GM19467 (cell line): ENCODE measurements at regions not wholly inside any gene's neighbourhood (a gene's known extent, or its start where the extent isn't known, plus 50 kb on each side); places are given as distances from the start of the nearest gene placed in this dataset.
"Not testable (repeated sequence)": the region's sequence is repeated elsewhere in the genome, so short reads cannot be mapped to it uniquely, and the experiment has no call there.

Source experiments
- ATAC-seq: cut with Tn5 transposase; IDR thresholded peaks from one replicate; pipeline ENCODE4 v1.9.1; 2021; ENCODE audit warnings: mild to moderate bottlenecking, moderate library complexity; ENCODE audit not compliant: unreplicated experiment

DNA sequence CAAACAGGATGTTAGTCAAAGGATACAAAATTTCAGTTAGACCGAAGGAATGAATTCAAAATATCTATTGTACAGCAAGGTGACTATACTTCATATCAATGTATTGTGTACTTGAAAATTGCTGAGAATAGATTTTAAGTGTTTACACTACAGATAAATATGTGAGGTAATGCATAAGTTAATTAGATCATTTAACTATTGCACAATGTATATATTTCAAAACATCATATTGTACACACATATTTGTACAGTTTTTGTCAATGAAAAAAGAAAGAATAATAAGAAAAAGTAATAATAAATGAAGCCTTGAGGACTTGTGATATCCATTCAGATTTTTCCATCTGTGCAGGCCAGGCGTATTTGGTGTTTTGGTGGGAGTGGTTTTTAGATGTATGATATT lies 367.4 kb upstream of the SNX7 start:
- ATAC-seq = no peak

DNA sequence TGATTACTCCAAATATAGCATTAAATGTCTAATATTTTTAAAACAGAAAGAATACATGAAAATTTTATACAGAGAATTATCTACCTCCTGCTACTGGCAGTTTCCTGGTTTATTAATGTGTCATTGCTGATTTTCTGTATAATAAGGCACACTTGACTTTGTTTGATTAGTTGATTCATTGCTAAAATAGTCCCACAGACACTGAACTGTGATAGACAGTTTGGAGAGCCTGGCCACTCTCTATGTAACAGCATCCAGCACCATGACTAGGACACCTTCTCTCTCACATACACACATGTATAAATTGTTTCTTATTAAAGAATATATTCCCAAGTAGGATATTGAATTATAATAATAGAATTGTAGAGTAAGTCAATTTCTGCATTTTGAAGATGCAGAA lies 368.5 kb upstream of the SNX7 start:
- ATAC-seq = no peak

DNA sequence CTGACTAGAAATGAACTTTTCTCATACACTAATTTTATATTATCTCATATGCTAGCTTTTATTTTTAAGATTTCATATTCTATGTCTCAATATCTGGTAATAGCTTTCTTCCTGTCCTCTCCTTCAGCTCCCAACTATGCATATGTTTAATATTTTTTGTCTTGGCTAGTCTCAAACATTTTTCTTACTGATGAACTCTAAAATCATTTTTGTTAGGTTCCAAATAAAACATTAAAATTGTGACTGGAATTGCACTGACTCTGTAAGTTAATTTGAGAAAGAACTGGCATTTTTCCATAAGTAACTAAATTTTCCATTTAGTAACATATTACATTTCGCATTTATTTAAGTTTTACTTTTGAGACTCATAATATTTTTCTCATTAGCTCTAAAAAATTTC lies 368.5 kb upstream of the DPYD start:
- ATAC-seq = no peak

DNA sequence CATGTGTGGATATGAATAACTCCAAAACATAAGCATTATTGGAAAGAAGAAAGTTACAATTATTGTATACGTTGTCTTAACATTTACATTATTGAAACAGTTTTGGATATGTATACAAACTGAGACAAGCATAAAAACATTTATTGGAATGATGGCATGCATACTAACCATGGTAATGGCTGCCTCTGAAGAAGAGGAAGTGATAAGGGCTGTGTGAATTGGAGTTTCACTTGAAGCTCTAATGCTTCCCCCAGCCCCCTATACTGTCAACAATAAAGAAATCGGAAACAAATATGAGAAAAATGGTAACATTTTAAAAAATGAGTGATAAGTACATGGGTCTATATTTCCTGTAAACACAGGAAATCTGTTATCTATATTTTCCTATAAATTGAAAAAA lies 367.7 kb upstream of the DPYD start:
- no peak for ATAC-seq

DNA sequence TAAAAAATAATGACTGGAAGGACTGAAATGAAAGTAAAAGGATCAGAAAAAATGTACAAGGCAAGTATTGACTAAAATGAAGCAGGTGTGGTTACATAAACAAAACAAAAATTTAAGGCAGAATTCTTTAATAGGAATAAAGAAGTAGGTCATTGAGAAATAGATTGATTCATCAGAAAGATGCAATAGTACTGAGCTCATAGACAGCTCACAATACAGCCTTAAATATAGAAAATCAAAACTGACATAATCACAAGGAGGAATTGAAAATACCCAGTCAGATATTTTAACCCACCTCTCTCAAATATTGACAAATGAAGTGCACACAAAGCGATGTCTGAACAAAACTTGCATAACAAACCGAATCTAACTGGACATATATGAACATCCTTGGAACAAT lies 366.8 kb upstream of the DPYD start:
- ATAC-seq = no peak

DNA sequence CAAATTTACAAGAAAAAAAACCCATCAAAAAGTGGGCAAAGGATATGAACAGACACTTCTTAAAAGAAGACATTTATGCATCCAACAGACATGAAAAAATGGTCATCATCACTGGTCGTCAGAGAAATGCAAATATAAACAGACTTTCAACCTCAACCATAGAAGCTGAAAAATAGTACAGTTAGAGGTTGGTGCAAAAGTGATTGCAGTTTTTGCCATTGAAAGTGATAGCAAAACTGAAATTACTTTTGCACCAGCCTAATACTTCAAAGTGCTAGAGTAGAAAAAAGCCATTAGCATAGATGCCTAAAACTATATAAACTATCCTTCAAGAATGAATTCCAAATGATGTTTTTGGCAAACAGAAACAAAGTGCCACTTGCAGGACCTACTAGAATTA lies 365.8 kb upstream of the DPYD start:
- ATAC-seq = no peak

DNA sequence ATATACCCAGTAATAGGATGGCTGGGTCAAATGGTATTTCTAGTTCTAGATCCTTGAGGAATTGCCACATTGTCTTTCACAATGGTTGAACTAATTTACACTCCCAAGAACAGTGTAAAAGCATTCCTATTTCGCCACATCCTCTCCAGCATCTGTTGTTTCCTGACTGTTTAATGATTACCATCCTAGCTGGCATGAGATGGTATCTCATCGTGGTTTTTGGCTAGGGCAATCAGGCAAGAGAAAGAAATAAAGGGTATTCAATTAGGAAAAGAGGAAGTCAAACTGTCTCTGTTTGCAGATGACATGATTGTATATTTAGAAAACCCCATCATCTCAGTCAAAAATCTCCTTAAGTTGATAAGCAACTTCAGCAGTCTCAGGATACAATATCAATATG lies 364.5 kb upstream of the DPYD start:
- not testable (repeated sequence) for ATAC-seq

DNA sequence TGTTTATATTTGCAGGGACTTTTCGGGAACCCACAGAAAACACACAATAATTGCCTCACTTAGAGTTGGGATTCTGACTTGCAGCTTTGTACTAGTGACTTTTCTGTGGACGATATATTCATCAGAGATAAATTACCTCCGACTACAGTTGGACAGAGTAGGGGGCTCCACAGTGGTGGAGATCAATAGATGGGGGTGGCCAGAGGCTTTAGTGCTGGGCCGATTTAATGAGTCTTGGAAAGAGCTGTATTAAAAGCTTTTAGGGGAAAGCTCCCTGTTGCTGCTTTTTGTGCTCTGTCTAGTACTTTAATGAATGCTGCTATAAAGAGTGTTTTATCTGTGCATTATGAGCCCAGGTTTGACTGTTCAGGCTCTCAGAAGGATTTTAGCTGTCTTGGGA lies 359.2 kb upstream of the DPYD start:
- ATAC-seq = no peak

DNA sequence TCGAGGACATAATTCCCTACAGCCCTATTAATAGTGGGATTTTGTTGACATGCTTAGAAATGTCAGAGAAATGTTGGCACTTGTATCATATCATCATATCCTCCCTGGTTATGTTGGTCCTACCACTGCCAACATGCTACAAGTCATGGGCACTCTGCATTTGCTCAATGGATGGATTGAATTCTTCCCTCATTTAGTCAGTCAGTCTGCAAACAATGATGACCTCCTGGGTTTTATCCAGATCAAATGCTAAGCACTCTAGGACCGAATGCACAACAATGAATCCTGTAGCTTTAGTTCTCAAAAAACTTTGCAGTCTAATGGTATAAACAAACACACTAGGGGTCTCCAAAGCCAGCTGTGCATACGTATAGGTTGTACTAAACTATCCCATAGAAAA lies 357.2 kb upstream of the DPYD start:
- no peak for ATAC-seq

DNA sequence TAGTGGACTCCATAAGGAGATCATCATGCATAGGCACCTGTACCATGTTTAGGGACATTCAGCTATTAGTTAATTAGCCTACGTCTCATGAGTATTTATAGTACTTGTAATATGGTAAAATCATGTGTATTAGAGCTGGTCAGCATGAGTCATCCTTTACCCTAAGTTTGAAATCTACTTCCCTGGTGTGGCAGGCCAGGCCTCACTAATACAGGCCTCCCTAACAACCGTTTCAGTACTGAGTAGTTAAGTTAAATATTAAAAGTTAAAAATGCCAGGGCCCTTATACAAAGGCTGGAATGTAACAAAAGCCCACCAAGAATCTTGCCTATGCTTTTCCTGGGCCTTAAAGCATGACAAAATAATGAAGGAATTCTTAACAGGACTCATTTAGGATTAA lies 356.3 kb upstream of the DPYD start:
- no peak for ATAC-seq

DNA sequence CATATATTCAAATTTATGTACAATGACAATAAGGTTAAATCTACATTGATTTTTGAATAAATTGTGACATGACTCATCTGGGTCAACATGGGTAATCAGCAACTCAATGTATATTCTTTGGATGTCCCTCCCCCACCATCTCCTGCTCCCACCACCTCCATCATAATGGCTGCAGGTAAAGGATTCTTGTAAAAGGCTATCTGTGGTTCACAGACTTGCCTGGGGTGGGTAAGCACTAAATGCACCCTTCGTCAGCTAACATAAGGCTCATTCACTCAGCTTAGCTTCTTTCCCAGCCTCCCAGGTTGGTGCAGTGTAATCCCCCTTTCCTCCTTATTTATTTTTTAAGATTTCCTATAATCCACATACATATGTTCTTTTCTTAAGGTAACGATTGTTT lies 355.7 kb upstream of the DPYD start:
- ATAC-seq = no peak

DNA sequence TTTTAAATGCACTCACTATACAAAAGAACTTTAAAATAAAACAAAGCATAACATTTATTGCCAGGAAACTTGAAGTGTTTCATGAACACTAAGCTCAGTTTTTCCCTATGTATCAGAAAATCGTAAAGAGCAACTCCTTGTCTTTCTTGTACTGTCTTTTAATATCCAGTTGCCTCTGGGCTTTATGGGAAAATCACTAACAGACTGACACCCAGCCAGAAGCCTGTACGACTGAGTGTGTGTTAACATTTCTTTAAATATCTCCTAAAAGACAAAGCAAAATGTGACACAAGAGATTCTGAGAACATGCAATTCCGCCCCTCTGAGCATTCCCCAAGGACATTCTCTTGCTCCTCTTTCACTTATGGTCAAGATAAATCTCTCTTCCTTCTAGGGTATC lies 347.5 kb upstream of the DPYD start:
- ATAC-seq = no peak

DNA sequence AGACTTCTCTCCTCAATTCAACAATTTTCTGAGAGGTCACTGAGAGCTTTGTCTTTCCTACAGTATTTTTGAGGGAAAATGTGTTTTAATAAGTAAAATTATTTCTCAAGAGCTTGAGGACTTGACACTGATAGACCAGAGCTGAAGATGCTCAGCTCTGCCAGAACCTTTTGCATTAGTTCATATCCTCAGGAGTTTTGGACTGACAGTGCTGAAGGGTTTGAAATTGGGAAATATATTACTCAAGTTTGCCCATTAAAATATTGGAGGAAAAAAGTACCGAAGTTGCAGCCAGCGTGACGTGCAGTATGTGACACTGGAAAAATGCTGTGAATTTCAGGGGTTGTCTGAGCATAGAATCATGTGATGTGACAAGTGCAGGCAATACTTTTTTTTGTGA lies 346.6 kb upstream of the DPYD start:
- ATAC-seq = no peak

DNA sequence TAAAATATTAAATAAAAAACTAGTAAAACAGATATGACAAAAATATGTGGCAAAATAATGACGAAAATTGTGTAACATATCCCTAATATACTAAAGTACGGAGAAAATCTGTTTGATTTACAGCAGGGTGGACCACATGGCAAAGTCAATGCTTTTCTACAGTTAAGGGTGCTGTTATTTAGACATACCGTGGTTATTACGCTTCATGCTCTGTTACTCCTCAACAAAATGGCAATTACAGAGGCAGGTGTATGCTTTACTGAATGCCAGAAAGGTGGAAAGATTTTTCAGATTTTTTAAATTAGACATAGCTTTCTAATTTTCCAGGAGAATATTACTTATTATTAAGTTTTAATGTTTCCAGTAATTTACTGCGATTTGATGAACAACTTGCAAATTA lies 343.9 kb upstream of the DPYD start:
- no peak for ATAC-seq

DNA sequence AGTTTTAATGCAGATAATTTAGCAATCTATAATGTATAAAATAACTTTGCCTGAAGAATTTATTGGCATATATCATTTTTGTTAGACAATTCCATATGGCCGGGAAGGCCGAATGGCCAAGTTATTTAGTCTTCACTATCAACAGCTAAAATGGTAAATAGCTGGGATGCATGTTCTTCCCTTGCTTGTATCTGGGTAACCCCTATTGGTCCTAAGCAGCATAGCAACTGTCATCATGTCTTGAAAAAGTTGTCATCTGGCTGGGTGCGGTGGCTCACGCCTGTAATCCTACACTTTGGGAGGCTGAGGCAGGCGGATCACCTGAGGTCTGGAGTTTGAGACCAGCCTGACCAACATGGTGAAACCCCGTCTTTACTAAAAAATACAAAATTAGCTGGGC lies 340.0 kb upstream of the DPYD start:
- no peak for ATAC-seq

DNA sequence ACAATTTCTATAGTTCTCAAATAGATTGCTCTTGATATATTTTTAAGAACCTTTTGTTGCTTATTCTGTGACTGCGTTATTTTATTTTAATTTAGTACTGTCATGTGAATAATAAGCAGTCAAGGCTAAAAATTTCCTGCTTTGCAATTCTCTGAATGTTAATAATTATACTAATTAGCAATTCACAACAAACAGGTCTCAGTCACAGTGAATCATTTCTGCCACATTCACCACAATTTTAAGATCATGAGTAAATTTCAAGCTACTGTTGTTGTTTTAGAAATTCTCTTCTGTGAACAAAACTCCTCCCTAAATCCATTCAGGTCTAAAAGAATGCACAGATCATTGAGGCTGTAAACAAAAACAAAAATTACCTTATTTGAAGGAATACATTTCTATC lies 339.6 kb upstream of the DPYD start:
- ATAC-seq = no peak

DNA sequence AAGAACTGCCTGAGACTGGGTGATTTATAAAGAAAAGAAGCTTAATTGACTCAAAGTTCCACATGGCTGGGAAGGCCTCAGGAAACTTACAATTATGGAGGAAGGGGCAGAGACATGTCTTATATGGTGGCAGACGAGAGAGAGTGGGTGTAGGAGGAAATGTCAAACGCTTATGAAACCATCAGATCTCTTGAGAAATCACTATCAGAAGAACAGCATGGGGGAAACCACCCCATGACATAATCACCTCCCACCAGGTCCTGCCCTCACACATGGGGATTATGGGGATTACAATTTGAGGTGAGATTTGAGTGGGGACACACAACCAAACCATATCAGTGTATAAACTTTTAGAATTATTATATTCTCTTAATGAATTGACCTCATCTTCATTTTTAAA lies 335.9 kb upstream of the DPYD start:
- no peak for ATAC-seq

DNA sequence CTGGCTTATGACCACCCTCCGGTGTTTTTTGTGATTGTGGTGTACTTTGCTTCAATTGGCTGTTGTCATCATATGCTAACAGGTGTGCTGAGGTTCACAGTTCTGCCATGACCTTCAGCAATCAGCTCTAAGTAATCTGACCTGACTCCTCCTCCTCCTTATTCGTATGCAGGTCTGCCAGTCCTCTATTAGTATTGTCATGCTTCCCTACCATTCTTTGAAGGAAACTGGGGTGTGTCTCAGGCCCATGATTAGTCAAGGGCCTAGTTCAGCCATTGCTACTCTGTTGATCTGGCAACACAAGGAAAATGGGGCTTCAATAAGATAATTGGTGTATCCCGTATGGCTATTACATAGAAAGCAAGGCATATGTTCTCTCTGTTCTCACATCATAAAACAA lies 332.3 kb upstream of the DPYD start:
- no peak for ATAC-seq

DNA sequence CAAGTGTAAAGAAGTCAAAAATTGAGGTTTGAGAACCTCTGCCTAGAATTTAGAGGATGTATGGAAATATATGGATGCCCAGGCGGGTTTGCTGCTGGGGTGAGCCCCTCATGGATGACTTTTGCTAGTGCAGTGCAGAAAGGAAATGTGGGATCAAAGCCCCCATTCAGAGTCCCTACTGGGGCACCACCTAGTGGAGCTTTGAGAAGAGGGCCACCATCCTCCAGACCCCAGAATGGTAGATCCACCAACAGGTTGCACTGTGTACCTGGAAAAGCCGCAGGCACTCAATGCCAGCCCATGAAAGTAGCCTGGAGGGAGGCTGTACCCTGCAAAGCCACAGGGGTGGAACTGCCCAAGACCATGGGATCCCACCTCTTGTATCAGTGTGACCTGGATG lies 330.7 kb upstream of the DPYD start:
- no peak for ATAC-seq

DNA sequence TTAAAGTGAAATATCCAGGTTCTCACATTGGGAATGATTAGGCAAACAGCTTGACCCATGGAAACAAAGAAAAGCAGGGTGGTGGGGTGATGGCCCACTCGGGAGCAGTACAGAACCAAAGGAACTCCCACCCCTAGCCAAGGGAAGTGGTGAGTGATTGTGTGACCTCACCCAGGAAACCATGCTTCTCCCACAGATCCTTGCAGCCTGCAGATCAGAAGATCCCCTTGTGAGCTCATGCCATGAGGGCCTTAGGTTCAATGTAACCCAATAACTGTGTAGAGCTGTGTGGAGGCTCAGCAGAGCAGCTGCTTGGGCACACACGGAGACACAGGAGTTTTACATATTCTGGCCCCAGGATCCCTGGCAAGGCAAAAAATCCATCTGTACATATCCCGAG lies 311.8 kb upstream of the DPYD start:
- ATAC-seq = no peak

DNA sequence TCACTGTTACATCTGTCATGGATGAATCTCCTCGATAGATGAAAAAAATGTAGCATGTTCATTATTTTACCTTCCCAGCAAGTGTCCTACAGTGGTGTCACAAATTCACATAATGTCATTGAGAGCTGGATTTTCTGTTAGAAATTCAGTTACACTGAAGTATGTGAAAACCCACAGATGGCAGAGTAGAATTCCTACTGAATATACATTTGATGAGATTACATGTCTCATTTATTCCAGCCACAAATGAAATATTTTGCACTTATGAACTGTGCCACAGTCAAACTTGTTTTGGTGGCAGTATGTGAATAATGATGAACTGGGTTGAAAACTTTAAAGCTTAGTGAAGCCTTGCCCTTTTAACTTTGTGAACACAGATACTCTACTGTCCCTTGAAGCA lies 301.9 kb upstream of the DPYD start:
- no peak for ATAC-seq

DNA sequence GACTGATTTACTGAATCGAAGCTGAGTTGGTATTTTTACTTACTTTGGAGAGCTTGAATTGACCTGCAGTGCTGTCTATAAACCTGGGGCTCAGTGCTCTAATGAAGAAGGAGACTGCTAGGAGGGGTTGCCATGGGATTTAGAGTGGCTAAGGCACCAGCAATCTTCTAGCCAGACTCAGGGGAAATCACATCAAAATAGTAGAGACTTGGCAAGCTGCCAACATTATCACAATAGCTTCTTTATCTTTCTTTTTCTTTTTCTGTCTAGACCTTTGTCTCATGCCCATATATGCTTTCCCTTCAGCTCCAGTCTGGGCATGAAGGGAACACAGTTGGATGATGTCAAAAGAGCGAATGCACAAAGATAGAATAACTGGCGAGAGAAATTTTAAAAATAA lies 301.1 kb upstream of the DPYD start:
- ATAC-seq = no peak

DNA sequence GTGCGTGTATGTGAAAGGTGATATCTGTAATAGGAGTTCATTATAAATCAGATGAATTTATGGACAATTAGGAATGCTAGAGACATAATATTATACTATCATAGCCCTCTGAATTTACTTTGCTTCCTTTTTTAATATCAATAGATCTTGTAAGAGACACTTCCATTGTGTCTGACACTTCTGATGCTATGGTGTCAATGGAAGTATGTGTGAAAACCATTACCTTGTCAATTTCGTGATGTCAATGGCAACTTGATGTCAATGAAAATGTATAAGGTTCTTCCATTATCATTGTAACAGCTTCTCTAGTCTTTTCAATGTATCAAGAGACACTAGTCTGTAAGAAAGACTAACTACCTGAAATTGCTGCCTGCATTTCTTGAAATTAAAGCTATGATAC lies 296.8 kb upstream of the DPYD start:
- ATAC-seq = no peak

DNA sequence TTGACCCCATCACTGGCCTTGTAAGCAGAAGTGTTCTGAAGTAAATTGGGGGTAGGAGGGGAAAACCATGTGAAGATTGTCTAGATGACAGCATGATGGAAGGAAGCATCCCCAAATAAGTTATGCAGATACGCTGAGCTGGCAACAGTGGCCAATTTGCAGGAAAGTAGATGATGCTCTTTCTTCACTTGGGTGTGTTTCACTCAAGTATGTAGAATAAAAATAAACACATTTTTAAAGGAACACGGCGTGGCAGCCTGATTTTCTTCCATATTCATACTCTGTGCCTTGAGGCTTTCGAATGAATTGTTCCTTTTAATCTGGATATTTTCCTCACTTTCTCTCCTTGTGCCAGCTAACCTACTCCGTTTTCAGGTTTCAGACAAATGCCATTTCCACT lies 295.5 kb upstream of the DPYD start:
- ATAC-seq = no peak
